Esophagus muscularis mucosa (tissue), 4 donors: ENCODE measurements at regions not wholly inside any gene's neighbourhood (a gene's known extent, or its start where the extent isn't known, plus 50 kb on each side); places are given as distances from the start of the nearest gene placed in this dataset.

Experiments
- DNase-seq: peaks from one replicate; pipeline ENCODE4 v3.0.0-alpha.2; 2017; ENCODE audit errors: extremely low spot score
- H3K27ac ChIP-seq, 4 donors: fragments of 200-600 bp; sonication (generic); replicated peaks in 1 of 4; 1 replicate in 3 of 4; 2 replicates in 1 of 4; pipeline ENCODE4 v1.5.1; 2016 to 2019; ENCODE audit warnings: mild to moderate bottlenecking in 1 of 4
- H3K27me3 ChIP-seq, 4 donors: fragments of 200-600 bp; sonication (generic); one replicate each; pipeline versions ENCODE4 v1.5.1 to v1.6.0; 2016 to 2019
- H3K36me3 ChIP-seq, 4 donors: fragments of 200-600 bp; sonication (generic); one replicate each; pipeline ENCODE4 v1.5.1; 2016 to 2019
- H3K4me1 ChIP-seq, 4 donors: fragments of 200-600 bp; sonication (generic); one replicate each; pipeline ENCODE4 v1.5.1; 2016 to 2019
- H3K4me3 ChIP-seq, 4 donors: fragments of 200-600 bp; sonication (generic); 1 replicate in 2 of 4; 2 replicates in 2 of 4; pipeline ENCODE4 v1.5.1; 2016 to 2019; ENCODE audit warnings: mild to moderate bottlenecking in 4 of 4, moderate library complexity in 1 of 4
- H3K9me3 ChIP-seq, 4 donors: fragments of 200-600 bp; sonication (generic); 1 replicate in 3 of 4; 2 replicates in 1 of 4; pipeline ENCODE4 v1.5.1; 2016 to 2019
- CTCF ChIP-seq, 3 experiments: fragments of 200-600 bp in 2 of 3; fragments of 450-650 bp in 1 of 3; sonication (generic) in 2 of 3; IDR thresholded peaks; one replicate each; pipeline ENCODE4 v1.5.1; 2017 to 2019; ENCODE audit warnings: antibody characterized with exemption in 3 of 3, mild to moderate bottlenecking in 2 of 3, moderate library complexity in 1 of 3
- EP300 ChIP-seq: sonication (generic); formaldehyde crosslinking; IDR thresholded peaks from one replicate; pipeline ENCODE4 v1.6.1; 2017; ENCODE audit warnings: antibody characterized with exemption
- POLR2A ChIP-seq: fragments of 450-650 bp; IDR thresholded peaks from one replicate; pipeline ENCODE4 v1.6.1; 2017; ENCODE audit warnings: antibody characterized with exemption, moderate library complexity, mild to moderate bottlenecking, low read depth
- POLR2AphosphoS5 ChIP-seq, 2 donors: sonication (generic); formaldehyde crosslinking; IDR thresholded peaks; one replicate each; pipeline ENCODE4 v1.6.1; 2017; ENCODE audit warnings: antibody characterized with exemption in 2 of 2
- WGBS: methylation state at CpG from one replicate; pipeline ENCODE4 v1.1.5; 2018; 5-methylcytosine and 5-hydroxymethylcytosine counted together
- intact Hi-C: fragments of 100-400 bp; cut with DNase I; formaldehyde crosslinking; loops from one replicate; pipeline ENCODE4 v1.15.1; 2023

DNA sequence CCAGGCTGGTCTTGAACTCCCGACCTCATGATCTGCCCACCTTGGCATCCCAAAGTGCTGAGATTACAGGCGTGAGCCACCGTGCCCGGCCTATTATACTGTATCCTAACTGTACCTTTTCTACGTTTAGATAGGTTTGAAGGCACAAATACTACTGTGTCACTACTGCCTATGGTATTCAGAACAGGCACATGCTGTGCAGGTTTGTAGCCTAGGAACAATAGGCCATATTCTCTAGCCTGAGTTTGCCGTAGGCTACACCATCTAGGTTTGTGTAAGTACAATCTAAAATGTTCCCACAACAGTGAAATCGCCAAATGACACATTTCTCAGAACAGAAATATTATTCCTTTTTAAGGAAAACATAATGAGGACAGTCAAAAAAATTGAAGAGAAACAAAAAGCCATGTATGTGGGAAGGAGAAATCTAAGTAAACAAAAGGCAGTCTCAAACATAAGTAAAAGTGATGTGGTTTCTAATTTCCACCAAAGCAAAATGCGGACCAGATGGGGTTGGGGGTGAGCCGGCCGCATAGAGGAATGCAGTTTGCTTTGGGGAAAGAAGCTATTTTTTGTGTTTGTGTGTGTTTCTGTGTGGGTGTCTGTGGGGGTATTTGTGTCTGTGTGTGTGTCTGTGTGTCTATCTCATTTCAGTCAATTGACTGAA is 192.6 kb upstream of the SALL4 start:
- H3K4me3 ChIP-seq = no peak overlapping the region
- H3K4me1 ChIP-seq = no peaks in the 10 kb centered on the region
- no peak for DNase-seq
- TF ChIP-seq CTCF (IDR thresholded peaks at IDR 0.05) (no peak), POLR2A (no peak), POLR2AphosphoS5 (IDR thresholded peaks at IDR 0.05) (no peak)
- no peaks in the 10 kb centered on the region for H3K27me3 ChIP-seq
- intact Hi-C loops = no loop called here
- H3K27ac ChIP-seq = no peak overlapping the region
- H3K36me3 ChIP-seq = no peaks in the 10 kb centered on the region
- WGBS = 86% methylated on average over 10 of the region's 10 CpGs
- H3K9me3 ChIP-seq = no peaks in the 10 kb centered on the region

DNA sequence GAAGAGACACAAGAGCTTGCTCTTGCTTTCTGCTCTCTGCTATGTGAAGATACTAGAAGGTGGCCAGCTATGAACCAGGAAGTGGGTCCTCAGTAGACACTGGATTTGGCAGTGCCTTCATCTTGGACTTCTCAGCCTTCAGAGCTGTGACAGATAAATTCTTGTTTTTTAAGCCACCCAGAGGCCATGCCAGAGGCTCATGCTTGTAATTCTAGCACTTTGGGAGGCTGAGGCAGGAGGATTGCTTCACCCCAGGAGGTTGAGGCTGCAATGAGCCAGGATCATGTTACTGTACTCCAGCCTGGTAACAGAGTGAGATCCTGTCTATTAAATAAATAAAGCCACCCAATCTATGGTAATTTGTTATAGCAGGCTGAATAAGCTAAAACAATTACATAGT is 185.5 kb upstream of the SALL4 start:
- peaks cover 0 to 15% (median 13%) of the 10 kb centered on the region in 4 donors for H3K4me1 ChIP-seq
- intact Hi-C loops = no loop called here
- H3K4me3 ChIP-seq = no peak overlapping the region
- H3K27me3 ChIP-seq = no peaks in the 10 kb centered on the region
- H3K9me3 ChIP-seq = no peaks in the 10 kb centered on the region
- H3K27ac ChIP-seq = no peak overlapping the region
- TF ChIP-seq POLR2AphosphoS5 (IDR thresholded peaks at IDR 0.05) (no peak), CTCF (IDR thresholded peaks at IDR 0.05) (no peak), EP300 (no peak), POLR2A (no peak)
- H3K36me3 ChIP-seq = no peaks in the 10 kb centered on the region
- no peak for DNase-seq

DNA sequence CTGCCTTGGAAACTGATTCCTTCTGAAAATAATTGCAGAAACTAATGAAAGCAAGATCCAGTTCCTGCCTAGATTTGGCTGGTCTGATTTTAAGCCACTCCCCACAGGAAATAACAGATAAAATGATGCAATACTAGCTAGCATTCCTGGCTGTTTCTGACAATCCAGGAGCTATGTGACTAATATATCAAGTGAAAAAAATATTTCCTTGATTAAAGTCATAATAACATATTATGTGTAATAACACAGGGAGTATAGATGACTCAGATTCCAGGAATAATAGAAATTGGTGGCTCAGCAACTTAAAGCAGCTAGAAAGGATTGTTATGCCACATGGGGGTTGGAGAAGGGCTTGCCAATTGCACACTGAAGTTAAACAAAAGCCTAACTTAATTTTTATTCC is 182.7 kb upstream of the SALL4 start:
- TF ChIP-seq POLR2A (no peak), EP300 (no peak), CTCF (IDR thresholded peaks at IDR 0.05) (no peak), POLR2AphosphoS5 (IDR thresholded peaks at IDR 0.05) (peak in 1 of 2 donors; percentile 51)
- DNase-seq = no peak
- Histone ChIP-seq H3K36me3 (no peaks in the 10 kb centered on the region), H3K4me1 (peaks cover 0 to 15% (median 13%) of the 10 kb centered on the region in 4 donors), H3K9me3 (no peaks in the 10 kb centered on the region), H3K27me3 (no peaks in the 10 kb centered on the region), H3K4me3 (no peak overlapping the region), H3K27ac (peak overlapping the region; percentile 26 to 78 (median 66))
- intact Hi-C loops = no loop called here

GRCh38 chr20:51980277-51980676 is 178.0 kb upstream of the SALL4 start:
- intact Hi-C loops = no loop called here
- Histone ChIP-seq H3K9me3 (peaks cover 0 to 7% (median 3%) of the 10 kb centered on the region in 4 donors), H3K4me3 (no peak overlapping the region), H3K27me3 (no peaks in the 10 kb centered on the region), H3K4me1 (peaks cover 0 to 10% (median 8%) of the 10 kb centered on the region in 4 donors), H3K36me3 (no peaks in the 10 kb centered on the region), H3K27ac (no peak overlapping the region)
- TF ChIP-seq POLR2AphosphoS5 (IDR thresholded peaks at IDR 0.05) (no peak), EP300 (no peak), POLR2A (no peak), CTCF (IDR thresholded peaks at IDR 0.05) (no peak)
- no peak for DNase-seq
- 94% methylated on average over 11 of the region's 11 CpGs for WGBS

DNA sequence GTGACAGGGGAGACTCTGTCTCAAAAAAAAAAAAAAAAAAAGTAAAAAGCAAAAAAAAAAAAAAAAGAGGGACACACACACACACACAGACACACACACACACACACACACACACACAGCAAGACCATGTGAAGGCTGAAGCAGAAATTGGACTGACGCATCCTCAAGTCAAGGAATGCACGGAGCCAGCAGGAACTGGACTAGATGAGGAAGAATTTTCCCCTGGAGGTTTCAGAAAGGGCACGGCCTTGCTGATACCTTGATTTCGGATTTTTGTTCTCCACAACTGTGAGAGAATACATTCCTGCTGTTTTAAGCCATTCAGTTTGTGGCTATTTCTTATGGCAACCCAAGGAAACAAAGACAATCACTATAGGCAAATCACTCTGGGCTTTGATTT is 176.9 kb upstream of the SALL4 start:
- no peak overlapping the region for H3K27ac ChIP-seq
- intact Hi-C loops = loop anchor here (10.0 kb wide), 1 partner anchor 334 kb away; no protein-coding TSS in a partner anchor
- no peaks in the 10 kb centered on the region for H3K36me3 ChIP-seq
- DNase-seq = no peak
- H3K27me3 ChIP-seq = no peaks in the 10 kb centered on the region
- no peak for TF ChIP-seq CTCF (IDR thresholded peaks at IDR 0.05)
- no peak for TF ChIP-seq EP300
- no peak for TF ChIP-seq POLR2A
- TF ChIP-seq POLR2AphosphoS5 (IDR thresholded peaks at IDR 0.05) = no peak
- peaks cover 0 to 7% (median 3%) of the 10 kb centered on the region in 4 donors for H3K9me3 ChIP-seq
- 88% methylated on average over 4 of the region's 4 CpGs for WGBS
- H3K4me1 ChIP-seq = no peaks in the 10 kb centered on the region
- H3K4me3 ChIP-seq = no peak overlapping the region
